GM12874 (cell line): ENCODE measurements at regions not wholly inside any gene's neighbourhood (a gene's known extent, or its start where the extent isn't known, plus 50 kb on each side); places are given as distances from the start of the nearest gene placed in this dataset.

Experiments
- TF ChIP-seq, protein P1 (sequence below): IDR thresholded peaks from 2 replicates; pipeline ENCODE4 v1.5.1; 2011; ENCODE audit warnings: low read depth, mild to moderate bottlenecking, control low read depth, low read length, moderate library complexity; ENCODE audit not compliant: insufficient read depth

DNA sequence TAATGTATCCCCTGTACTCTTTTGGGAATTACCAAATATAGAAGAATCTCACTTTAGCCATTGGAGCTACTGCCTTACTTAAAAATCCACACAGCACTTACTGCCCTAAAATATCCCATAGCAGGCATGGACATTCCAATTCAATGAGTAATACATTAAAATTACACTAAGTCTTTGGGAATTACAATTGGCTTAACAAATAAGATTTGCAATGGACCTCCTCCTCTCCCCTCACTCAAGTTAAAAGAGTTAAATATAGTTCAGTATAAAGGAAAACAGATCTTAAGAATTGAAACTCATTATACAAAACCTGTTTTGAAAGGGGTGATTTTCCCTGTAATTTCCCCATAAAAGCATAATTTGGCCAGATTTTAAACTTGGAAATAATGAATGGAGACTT lies 477.1 kb downstream of the SLC16A7 start:
- TF ChIP-seq, protein P1, sequence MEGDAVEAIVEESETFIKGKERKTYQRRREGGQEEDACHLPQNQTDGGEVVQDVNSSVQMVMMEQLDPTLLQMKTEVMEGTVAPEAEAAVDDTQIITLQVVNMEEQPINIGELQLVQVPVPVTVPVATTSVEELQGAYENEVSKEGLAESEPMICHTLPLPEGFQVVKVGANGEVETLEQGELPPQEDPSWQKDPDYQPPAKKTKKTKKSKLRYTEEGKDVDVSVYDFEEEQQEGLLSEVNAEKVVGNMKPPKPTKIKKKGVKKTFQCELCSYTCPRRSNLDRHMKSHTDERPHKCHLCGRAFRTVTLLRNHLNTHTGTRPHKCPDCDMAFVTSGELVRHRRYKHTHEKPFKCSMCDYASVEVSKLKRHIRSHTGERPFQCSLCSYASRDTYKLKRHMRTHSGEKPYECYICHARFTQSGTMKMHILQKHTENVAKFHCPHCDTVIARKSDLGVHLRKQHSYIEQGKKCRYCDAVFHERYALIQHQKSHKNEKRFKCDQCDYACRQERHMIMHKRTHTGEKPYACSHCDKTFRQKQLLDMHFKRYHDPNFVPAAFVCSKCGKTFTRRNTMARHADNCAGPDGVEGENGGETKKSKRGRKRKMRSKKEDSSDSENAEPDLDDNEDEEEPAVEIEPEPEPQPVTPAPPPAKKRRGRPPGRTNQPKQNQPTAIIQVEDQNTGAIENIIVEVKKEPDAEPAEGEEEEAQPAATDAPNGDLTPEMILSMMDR, result no peak

DNA sequence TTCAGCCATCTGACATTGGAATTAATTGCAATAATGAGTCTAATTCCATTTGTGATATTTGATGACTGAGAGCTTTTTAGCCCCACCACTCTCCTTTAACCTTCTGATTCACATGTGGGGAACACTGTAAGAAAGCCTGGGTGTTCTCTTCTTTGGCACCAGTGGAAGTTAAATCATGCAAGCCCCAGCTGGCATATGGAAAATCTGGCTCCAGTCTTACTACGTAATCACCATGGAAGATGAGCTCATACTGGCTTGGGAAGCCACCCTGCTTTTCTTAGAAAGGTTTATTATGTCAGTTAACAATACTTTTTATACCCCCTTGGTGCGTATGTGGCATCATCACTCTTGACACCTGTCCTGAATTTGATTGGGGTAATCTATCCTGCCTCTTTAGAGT lies 479.3 kb downstream of the SLC16A7 start:
- TF ChIP-seq, protein P1, result no peak

DNA sequence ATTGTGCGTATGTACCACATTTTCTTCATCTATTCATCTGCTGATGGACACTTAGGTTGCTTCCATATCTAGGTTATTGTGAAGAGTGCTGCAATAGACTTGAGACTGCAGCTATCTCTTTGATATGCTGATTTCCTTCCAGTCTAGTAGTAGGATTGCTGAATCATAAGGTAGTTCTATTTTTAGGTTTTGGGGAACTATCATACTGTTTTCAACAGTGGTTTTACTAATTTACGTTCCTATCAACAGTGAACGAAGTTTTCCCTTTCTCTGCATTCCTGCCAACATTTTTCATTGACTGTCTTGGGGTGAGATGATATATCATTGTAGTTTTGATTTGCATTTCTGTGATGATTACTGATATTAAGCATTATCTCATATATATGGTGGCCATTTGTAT lies 482.2 kb downstream of the SLC16A7 start:
- TF ChIP-seq, protein P1, result no peak

DNA sequence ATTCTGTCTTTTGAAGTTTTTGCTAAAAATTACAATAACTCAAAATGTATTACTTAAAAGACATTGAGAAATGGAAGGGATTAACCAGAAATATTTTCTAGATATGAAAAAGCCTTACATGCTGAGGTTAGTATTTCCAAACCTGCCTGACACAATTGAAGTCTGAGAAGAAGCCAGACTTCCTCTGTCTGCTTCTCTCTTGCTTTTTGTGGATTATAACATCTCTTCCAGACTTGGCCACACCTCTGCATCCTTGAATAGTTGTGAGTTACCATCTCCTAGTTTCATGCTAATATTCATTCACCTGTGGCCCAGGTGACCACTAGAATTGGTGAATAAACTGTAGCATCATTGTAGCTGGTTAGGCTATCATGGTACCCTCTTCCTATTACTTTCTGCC lies 497.6 kb downstream of the SLC16A7 start:
- TF ChIP-seq, protein P1, result no peak

DNA sequence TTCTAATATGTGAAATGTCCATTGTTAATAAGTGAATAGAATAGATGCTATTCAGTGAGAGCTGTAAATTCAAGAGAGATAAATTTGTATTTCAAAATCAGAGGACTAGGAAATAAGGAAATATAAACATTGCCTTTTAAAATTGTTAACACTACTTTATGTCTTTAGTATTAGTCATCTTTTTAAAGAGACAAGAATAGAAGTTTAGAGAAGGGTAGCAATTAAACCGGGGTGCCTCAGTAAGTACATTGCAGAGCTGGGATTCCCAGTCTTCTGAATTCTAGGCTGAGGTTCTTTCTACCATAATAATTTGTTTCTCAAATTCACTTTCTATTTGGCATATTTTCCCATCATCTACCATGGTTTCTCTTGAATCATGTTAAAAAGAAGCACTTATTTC lies 498.6 kb downstream of the SLC16A7 start:
- TF ChIP-seq, protein P1, result no peak

DNA sequence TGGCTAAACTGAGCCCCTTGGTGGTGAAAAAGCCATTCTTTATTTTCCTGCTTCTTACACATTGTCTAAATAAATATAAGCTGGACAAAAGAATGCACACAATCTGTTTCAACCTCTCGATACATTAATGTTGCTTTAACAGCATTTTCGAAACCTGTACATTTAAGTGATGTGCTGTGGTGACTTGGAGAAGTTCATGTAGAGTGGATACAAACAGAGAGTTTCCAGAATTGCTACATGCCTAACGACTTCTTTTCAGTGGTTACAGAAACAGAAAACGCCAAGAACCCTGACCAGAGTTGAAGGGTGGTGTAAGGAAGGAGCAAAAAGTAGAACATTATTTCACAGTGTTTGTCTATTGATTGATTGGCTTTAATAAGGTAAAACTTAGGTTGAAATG lies 500.9 kb downstream of the SLC16A7 start:
- TF ChIP-seq, protein P1, result no peak

DNA sequence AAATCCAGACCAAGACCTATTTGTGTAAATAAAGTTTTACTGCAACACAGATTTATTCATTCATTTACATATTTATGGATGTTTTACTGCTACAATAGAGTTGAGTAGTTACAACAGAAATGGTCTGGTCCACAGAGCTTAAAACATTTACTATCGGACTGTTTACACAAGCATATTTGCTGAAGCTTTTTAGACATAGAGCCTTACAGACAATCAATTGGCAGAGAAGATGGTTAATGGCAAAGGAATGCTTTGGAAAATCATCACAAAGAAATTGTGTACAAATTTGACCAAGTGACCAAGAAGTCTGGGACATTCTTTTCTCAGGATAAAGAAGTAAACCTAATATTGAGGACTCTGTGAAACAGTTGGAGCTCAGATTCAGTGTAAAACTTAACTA lies 504.3 kb downstream of the SLC16A7 start:
- TF ChIP-seq, protein P1, result no peak

DNA sequence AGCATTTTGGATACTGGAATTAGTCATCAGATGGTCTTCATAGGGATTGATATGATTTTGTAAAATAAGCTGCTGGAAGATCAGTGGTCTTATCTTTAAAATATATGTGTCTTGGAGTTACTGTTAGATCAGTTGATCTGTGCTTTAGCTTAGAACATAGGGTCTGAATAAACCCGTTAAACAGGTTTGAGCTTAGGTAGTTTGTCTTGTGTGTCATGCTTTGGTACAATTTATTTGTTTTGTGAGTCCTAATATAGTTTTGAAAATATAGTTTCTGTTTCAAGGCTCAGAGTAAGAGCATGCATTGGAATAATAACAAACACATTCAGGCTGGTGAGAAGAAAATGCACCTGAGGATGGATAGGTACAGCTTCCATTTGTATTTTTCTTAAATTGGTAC lies 505.0 kb downstream of the SLC16A7 start:
- TF ChIP-seq, protein P1, result no peak
